ENCODE measurements at regions not wholly inside any gene's neighbourhood (a gene's known extent, or its start where the extent isn't known, plus 50 kb on each side); places are given as distances from the start of the nearest gene placed in this dataset.

- no peak for DNase-seq (ENCODE audit: low read depth in 2 of 2)
These were observed 59.5 kb upstream of the DYNAP start for GRCh38 chr18:54531402-54532065.

GRCh38 chr18:54532222-54532621 lies 58.8 kb upstream of the DYNAP start:
- DNase-seq (ENCODE audit: low read depth in 2 of 2), result no peak

- no peak for DNase-seq (ENCODE audit: low read depth in 2 of 2)
These were observed 58.1 kb upstream of the DYNAP start for GRCh38 chr18:54532962-54533361.
